GM19463 (cell line): ENCODE measurements at regions not wholly inside any gene's neighbourhood (a gene's known extent, or its start where the extent isn't known, plus 50 kb on each side); places are given as distances from the start of the nearest gene placed in this dataset.
"Not testable (repeated sequence)": the region's sequence is repeated elsewhere in the genome, so short reads cannot be mapped to it uniquely, and the experiment has no call there.

Experiments
- ATAC-seq: cut with Tn5 transposase; IDR thresholded peaks from one replicate; pipeline ENCODE4 v1.9.1; 2021; ENCODE audit warnings: mild to moderate bottlenecking, moderate library complexity; ENCODE audit not compliant: unreplicated experiment

DNA sequence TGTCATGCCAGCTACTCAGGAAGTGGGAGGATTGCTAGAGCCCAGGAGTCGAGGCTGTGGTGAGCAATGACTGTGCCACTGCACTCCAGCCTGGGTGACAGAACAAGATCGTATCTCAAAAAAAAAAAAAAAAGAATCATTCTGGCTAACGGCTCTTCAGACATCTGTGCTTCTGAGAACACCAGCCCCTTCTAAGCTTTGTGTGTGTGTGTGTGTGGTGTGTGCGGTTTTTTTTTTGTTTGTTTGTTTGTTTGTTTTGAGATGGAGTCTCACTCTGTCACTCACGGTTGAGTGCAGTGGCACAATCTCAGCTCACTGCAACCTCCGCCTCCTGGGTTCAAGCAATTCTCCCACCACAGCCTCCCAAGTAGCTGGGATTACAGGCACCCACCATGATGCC lies 79.4 kb upstream of the DRD5 start:
- not testable (repeated sequence) for ATAC-seq

DNA sequence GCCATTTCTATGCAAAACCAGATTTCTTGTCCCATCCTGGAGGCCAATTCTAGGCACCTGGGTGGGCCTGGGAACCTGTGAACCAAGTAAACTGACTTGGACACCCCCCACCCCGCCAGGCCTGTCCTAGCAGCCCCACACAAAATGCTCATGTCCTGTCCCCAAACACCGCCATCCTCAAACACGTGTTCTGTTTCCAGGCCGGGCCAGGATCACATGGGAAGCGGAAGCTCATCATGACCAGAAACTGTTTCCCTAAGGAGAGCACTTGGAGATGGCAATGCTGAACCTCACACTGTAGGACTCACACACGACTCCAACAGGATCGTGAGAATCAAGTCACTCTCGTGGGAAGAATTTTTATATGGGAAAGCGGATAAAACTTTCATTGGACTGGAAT lies 78.7 kb upstream of the DRD5 start:
- not testable (repeated sequence) for ATAC-seq

DNA sequence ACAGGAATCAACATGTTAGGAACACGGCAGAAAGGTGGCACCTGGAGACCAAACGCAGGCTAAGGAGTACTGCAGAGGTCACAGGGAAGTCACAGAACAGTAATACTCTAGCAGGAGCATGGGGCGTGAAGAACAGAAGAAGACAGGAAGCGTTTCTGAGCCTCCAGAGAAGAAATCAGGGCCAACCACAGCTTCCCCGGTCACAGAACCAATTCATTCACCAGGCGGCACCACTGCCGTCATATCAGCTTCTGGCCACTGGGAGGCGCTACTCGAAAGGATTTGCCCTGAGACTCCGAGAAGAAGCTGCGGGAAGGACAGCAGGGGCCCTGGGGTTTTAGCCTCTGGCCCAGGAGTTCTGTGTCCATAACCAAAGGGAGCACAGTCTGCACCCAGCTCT lies 78.0 kb upstream of the DRD5 start:
- ATAC-seq: no peak

DNA sequence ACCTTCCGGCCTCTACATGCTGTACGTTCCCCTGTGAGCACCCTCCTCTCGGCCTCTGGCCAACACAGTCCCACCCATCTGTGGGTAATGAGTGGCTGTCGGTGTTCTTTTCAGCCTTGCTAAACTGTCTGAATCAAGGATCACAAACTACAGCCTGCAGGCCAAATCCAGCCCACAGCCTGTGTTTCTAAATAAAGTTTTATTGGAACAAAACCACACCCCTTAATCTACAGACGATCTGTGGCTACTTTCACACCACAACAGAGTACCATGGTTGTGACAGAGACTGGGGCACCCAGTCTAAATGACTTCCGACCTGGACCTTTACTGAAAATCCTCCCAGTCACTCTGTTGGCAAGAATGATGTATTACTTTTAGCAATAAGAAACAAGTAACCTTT lies 77.3 kb upstream of the DRD5 start:
- ATAC-seq: not testable (repeated sequence)

DNA sequence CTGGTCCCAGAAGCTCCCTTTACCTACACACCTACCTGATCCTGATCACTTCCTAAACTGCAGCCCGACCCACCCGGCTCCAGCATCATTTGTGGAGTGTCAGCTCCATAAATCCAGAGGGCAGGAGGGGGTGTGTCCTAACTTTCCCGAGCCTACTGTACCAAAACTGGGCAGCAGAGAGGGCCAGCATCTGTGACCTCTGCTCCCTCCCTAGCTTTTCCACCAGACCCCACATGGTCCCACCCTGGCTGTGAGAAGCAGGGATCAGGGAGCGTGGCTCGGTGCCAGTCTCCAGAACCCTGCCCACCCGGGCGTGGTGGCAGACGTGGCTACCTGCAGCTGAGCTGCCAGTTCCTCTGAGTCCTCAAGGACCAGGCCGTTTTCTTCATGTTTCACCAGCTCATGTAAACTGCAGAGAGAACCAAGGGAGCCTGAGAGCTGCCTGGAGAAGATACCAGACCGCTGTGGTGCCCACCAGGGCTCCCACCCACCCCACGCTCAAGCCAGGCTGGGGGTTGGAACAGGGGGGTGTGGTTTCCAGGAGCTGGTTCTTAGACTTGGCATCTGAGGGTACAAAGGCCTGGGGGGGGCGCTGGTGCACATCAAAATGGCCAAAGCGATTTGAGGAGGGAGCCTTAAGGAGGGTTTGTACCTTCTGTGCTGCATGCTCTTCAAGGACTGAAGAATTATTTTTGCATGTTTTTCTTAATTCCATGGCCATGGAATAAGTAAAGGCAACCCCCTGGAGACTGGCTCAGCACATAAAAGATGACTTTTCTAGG lies 76.7 kb upstream of the DRD5 start:
- no peak for ATAC-seq

DNA sequence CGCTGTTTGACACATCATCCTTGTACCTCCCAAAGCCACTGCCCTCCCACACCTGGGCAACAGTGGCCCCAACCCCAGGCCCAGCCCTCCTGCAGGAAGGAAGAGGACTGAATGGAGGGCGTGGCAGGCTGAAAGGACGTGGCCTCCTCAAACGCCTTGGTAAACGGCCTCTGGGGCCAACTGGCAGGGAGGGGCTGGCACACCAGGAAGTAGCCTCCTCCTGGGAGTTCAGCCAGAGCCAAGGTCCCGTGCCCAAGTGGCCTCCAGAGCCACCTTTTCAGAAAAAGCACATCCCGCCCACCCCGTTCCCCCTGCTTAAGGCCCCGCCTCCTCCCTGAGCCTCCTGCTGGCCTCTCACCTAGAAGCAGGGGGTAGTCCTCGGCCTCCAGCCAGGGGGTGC lies 74.2 kb upstream of the DRD5 start:
- not testable (repeated sequence) for ATAC-seq

DNA sequence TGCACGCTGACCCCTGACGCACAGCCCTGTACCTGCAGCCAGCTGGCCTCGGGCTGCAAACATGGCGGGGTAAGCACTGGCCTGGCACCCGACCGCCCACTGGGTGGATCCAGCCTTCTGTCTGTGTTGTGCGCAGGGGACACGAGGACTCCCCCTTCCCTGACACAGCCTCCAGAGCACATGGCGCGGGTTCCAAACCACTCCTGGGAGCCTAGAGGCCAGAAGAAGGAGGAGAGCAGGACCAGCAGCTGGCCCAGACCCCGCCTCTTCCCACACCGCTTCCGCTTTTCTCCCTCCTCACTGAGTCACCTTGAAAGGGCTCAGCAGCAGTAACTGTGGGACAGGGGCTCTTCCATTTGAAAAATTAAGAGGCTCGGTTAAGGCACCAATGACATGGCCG lies 73.5 kb upstream of the DRD5 start:
- not testable (repeated sequence) for ATAC-seq

DNA sequence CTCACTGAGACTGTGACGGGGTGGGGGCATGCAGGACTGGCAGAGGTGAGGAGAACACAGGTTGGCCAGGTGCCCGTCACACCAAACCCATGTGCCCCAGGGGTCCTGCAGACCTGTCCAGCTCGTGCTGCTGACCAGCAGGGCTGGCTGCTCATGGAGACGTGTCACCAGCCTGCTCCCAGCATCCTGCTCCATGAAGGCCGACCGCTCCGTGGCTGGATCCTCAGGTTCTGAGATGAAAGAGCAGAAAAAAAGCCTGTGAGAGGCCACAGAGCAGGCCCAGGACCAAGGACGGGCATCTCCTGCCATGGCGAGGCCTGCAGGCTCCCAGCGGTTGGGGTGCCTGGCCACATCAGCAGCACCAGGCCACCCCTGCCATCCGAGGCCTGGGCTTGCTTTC lies 71.7 kb upstream of the DRD5 start:
- ATAC-seq: no peak

DNA sequence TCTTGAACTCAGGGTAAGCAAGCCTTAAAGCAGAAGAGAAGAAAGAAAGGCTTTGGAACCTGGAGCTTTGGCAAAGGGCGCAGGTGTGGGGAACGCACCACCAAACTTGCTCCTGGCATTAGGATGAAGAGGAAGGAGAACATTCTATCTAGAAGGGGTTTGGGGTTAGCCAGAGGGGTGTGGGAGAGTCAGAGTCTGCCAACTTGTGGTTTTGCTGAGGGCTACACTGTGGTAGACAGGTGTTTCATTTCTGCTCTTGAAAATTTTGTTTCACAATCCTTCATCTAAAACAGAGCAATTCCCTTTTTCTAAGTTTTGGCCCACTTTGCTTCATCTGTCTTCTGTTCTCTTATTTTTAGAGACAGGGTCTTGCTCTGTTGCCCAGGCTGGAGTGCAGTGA lies 66.2 kb upstream of the DRD5 start:
- ATAC-seq: not testable (repeated sequence)

DNA sequence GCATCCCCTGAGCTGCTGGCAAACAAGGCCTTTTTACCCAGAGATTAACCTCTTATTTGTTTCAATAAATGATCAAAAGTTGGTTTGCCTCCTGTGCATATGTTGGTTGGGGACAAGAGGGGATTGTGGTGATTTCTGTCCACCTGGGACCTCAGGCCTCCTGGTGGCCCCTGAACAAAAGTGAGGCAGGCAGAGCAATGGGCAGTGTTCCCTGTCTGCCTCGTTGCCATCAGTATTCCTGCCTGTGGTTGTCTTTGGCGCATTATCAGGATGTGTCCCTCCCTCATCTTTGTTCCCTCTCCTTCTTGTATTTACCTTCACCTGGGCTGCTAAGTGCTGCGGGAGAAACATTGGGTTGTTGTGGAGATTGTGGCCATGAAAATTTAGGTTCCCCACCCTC lies 65.3 kb upstream of the DRD5 start:
- ATAC-seq: no peak

DNA sequence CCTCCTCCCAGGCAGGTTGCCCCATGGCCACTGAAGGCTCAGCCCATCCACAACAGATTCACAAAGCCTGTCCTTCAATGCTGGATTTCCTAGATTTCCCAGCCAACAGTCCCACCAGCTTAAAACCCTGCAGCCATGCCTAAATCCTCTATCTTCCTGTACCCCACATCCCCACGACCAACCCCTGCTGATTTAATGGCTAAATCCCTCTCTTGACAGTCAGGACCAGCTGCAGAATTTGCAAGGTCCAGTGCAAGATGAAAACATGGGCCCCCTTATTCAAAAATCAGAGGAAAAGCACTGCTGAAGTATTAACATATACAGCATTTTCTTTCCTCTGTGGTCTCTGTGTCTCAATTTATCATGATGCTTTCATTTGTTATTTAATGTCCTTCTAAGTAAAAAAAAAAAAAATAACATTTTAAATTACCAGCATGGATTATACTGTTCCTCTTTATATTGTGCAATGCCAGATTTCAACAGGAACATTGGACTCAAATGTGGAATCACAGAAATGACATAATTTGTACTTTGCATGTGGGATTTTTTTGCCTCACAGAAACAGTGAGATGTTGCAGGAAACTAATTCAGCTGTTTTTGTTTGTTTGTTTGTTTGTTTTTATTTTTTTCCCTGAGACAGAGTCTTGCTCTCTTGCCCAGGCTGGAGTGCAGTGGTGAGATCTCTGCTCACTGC lies 63.0 kb upstream of the DRD5 start:
- not testable (repeated sequence) for ATAC-seq

DNA sequence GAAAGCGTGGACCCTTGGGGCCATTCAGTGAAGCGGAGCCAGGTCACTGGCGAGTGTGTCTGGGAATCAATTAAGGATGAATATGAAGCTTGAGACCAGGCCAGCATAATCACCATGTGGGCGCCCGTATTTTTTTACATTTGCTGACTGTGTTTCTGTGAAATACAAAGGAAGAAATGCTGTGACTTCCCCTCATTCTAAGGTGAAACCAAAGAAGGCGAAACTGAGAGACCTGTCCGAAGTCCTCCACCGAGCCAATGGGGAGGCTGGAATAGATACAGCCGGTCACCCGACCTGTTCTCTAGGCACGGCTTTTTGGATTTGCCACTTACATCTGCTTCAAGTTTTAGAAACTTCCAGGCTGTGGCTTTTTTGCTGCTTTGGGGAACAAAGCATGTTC lies 59.3 kb upstream of the DRD5 start:
- not testable (repeated sequence) for ATAC-seq
